ENCODE measurements at regions not wholly inside any gene's neighbourhood (a gene's known extent, or its start where the extent isn't known, plus 50 kb on each side); places are given as distances from the start of the nearest gene placed in this dataset.

- TF ChIP-seq, protein P1, sequence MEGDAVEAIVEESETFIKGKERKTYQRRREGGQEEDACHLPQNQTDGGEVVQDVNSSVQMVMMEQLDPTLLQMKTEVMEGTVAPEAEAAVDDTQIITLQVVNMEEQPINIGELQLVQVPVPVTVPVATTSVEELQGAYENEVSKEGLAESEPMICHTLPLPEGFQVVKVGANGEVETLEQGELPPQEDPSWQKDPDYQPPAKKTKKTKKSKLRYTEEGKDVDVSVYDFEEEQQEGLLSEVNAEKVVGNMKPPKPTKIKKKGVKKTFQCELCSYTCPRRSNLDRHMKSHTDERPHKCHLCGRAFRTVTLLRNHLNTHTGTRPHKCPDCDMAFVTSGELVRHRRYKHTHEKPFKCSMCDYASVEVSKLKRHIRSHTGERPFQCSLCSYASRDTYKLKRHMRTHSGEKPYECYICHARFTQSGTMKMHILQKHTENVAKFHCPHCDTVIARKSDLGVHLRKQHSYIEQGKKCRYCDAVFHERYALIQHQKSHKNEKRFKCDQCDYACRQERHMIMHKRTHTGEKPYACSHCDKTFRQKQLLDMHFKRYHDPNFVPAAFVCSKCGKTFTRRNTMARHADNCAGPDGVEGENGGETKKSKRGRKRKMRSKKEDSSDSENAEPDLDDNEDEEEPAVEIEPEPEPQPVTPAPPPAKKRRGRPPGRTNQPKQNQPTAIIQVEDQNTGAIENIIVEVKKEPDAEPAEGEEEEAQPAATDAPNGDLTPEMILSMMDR (IDR thresholded peaks at IDR 0.05; ENCODE audit: low read depth, low read length, missing control alignments) = no peak
- DNase-seq (ENCODE audit: extremely low read depth, low read depth) = peak; percentile 67
Observed at GRCh38 chr7:46478046-46478445, 557.0 kb upstream of the IGFBP3 start.

DNA sequence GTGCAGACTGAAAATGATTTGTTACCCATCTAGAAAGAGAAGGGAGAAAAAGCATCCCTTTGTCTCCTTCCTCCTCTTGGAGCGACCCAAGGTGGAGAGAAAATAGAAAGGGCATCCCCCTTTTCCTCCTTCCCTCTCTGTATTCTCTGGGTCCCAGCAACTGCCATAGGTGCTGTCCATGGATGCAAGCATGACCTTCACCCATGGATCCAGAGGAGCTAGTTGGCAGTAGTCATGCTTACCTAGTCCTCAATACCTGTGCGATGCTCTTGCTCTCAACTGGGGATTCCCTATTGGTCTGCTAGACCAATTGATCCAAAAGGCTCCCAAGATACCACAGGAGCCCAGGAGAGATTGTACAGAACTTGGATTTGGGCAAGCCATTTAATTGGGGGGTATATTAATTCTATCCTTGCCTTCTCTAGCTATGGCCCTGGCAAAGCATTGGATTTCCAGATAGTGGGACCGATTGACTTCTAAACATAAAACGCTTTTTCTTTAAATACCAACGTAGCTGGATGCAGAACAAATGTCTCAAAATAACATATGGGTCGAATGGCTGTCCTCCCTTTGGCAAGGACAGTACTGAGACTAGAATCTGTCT is 547.8 kb upstream of the IGFBP3 start:
- TF ChIP-seq, protein P1 (IDR thresholded peaks at IDR 0.05; ENCODE audit: low read depth, low read length, missing control alignments) = no peak
- DNase-seq (ENCODE audit: extremely low read depth, low read depth) = no peak

More at GRCh38 chr7:46478046-46478445, 557.0 kb upstream of the IGFBP3 start:
- no peak overlapping the region for H3K4me3 ChIP-seq (replicated peaks; ENCODE audit: low read depth, low read length)

DNA sequence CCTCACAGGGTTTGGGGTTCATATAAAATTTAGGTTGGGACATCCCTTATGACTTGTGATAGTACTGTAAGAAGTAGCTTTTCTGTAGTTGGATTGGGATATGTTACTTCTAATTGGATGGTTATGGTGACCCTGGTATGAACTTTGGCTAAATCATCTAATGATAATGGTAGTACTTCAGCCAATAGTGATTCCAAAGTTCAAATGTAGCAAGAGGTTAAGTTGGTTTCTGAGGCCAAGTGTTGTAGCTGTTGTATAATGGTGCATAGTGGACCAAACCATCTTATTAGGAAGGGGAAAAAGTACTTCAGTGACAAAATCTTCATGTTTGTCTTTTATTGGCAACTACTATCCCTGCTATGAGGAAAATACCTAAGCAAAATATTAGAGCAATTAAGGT is 542.1 kb upstream of the IGFBP3 start:
- DNase-seq (ENCODE audit: extremely low read depth, low read depth) = no peak
- H3K4me3 ChIP-seq (replicated peaks; ENCODE audit: low read depth, low read length) = no peak overlapping the region
- TF ChIP-seq, protein P1 (IDR thresholded peaks at IDR 0.05; ENCODE audit: low read depth, low read length, missing control alignments) = no peak

More for the DNA sequence above, 547.8 kb upstream of the IGFBP3 start:
- H3K4me3 ChIP-seq (replicated peaks; ENCODE audit: low read depth, low read length) = no peak overlapping the region

DNA sequence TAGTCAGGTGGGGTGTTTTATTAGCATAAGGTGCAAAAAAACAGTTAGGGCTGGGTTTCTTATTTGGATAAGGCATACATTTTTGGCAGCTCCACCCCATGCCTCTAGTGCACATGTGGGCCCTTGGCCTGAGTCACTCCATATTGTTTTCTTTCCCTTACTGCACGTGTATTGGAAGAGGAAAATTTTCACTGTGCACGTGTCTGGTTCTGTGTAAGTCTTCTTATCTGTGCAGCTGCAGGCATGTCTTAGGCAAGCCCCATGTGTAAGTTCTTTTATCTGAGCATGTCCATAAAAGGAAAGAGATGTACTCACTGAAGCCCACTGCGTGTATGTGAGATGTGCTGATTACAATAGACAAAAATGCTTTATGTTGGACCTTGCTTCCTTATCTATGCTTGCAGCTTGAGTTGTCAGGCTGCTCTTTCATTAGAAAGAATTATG is 540.3 kb upstream of the IGFBP3 start:
- TF ChIP-seq, protein P1 (IDR thresholded peaks at IDR 0.05; ENCODE audit: low read depth, low read length, missing control alignments) = no peak
- DNase-seq (ENCODE audit: extremely low read depth, low read depth) = no peak

DNA sequence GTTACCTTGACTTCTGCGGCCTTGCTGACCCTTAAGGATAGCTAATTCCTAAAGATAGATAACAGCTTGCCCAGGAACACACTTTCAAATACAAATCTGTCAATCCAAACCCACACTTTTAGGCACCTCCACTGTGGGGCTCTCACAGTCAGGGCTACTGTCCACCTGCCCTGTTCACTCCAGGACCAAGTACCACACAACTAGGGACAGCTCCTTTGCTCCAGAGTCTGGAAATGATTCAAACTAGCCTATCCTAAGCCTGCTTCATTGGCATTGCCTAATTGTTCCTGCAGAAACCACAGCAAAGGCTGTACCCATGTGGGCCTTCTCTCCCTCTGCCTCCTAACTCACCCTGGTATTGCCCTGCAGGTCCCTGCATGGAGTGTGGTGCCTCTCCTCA is 538.9 kb upstream of the IGFBP3 start:
- H3K4me3 ChIP-seq (replicated peaks; ENCODE audit: low read depth, low read length) = no peak overlapping the region
- no peak for DNase-seq (ENCODE audit: extremely low read depth, low read depth)
- TF ChIP-seq, protein P1 (IDR thresholded peaks at IDR 0.05; ENCODE audit: low read depth, low read length, missing control alignments) = no peak

More for the DNA sequence above, 540.3 kb upstream of the IGFBP3 start:
- H3K4me3 ChIP-seq (replicated peaks; ENCODE audit: low read depth, low read length) = no peak overlapping the region

DNA sequence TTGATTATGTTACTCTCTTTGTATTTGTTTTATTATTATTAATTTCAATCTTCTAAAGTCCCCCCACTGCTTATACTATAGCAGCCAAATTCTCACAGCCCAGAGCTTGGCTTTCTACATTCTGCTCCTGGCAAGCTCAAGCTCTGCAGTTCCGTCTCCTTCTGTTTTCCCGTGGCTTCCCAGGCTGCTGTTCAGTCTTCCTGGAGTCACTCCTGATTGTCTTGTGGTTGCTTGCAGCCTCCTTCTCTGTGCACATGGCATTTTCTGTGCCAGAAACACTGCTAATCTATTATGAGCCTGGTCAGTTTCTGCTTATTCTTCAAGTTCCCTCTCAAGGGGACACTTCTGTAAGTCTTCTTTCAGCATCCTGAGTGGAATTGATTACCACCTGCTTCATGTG is 533.7 kb upstream of the IGFBP3 start:
- TF ChIP-seq, protein P1 (IDR thresholded peaks at IDR 0.05; ENCODE audit: low read depth, low read length, missing control alignments) = no peak
- H3K4me3 ChIP-seq (replicated peaks; ENCODE audit: low read depth, low read length) = no peak overlapping the region
- no peak for DNase-seq (ENCODE audit: extremely low read depth, low read depth)

All from HFF-Myc (cell line).